NCI-H2227 treated with DMSO at 0.1 percent for 48 hours (cell line): ENCODE measurements at regions not wholly inside any gene's neighbourhood (a gene's known extent, or its start where the extent isn't known, plus 50 kb on each side); places are given as distances from the start of the nearest gene placed in this dataset.
"Not testable (repeated sequence)": the region's sequence is repeated elsewhere in the genome, so short reads cannot be mapped to it uniquely, and the experiment has no call there.

Experiments used
- DNase-seq: peaks from one replicate; lab custom pipeline; 2025; lab: John Stamatoyannopoulos, UW

DNA sequence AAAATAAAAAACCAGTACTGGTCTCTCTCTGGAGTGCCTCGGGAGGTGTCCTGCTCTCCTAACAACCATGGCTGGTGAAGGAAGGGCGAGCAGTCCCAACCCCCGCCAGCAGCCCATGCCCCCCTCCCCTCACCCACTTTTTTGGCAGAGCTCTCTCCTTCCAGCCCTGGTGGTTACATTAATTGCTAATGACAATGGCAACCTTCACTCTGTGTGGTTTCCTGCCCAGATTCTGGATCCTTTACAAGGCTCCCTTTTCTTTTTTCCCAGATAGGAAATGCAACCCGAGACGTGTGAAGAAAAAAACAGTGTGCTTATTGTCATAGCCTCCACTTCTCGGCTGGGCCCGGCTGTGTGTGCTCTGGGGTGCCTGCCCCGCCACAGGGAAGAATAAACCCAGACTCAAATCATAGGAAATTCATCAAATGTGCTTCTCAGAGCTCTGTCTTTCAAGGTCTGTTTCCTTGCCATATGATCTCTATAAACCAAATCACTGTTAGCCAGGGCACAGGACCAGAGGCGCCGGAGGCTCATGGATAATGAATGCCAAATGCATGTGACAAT lies 513.0 kb downstream of the SOX6 start:
- DNase-seq: peak; percentile 36

DNA sequence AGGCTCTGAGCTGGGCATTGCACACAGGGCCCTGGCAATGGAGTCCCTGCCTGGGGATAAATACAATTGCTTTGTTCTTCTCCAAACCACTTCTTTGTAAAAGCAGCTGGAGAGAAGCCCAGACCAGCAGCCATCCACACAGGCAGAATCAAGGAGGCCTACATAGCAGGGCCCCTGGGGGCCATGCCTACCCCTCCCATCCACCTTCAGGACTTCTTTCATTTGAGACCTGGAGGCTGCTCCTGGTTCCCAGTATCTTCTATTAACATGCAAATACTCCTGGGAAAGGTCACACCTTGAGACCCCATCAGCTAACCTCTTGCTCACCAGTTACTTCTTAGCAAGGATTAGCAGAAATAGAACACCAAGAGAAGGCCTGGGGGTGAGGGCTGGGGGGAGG lies 511.1 kb downstream of the SOX6 start:
- no peak for DNase-seq

DNA sequence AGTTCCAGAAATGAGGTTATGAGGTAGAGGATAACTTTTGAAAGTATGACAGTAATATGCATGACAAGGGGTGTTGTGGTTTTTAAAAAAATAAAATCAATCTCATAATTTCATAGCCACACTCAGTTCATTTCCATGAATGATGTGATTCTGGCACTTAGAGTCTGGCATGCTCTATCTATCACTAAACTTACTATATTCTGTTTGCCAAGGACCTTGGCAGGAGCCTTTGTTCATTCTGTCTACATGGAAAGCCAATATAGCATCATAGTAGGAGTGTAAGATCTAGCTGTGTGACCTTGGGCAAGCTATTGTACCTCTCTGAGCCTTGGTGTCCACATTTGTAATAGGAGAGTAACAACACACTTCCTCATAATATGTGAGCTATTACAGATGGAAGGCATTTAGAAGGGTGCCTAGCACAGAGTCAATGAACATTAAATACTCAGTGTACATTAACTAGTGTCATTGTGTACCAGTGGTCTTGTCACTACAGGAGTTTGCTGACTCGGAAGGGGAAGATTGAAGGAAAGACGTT lies 507.6 kb downstream of the SOX6 start:
- no peak for DNase-seq

DNA sequence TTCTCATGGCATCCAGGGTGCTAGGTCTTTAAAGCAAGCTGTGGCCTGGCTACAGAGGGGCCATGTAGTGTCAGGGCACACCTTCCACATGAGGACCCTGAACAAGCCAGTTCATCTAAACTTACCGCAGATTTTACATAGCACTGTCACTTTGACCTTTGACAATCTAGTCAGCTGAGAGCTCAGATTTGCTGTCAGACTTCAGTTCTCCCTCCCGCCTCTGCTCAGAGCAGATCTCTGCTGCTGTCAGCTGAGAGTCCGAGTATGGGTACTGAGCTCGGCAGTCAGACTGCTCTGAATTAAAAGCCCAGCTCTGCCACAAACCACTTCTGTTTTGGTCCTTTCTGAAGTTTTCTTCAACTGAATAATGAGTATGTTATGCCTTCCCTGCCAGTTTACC lies 507.1 kb downstream of the SOX6 start:
- DNase-seq: no peak

DNA sequence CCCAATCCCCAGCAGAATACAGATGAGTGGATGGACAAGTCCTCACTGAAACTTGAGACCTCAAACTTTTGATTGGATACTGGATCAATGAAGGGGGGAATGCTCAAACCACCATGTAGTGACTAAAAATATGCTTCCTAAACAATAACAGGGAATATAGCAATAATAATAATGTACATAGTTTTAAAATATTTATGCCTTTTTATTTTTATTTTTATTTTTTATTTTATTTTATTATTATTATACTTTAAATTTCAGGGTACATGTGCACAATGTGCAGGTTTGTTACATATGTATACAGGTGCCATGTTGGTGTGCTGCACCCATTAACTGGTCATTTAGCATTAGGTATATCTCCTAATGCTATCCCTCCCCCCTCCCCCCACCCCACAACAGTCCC lies 506.0 kb downstream of the SOX6 start:
- DNase-seq: not testable (repeated sequence)

DNA sequence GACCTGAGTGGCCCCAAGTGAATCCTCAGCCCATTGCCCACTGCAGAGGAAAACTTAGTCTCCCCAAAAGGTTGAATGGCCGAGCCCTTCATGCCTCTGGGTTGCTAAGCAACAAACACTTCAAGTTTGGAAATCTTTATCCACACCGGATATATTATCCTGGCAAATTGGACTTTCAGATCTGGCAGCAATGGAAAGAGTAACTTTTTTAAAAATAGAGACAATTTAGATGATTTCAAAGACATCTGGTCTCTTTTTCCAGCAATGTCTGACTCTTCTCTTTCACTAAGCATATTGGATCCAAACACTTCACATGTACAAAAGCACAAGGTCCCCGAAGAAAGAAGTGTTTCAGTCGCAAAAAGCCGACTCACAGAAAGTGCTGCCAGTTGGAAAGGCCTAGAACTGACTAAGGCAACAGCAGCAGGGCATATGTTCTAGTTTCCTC lies 505.3 kb downstream of the SOX6 start:
- no peak for DNase-seq

DNA sequence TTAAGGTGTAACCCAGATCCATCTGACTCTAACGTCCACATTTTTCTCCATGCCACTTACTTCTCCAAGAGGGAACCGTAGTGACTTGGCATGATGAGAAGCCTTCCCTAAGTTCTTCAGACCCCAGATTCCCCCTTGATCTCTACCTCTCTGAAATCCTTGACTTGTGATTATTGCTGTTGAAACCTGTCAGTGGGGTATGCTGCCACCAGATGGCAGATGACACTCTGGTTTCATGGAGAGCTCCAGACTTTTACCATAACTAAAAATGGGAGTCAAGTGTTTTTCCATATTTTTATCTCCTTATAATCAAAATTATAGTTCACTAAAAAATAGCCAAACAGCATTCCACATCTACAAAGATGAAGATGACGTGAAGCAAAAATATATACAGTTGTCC lies 504.2 kb downstream of the SOX6 start:
- no peak for DNase-seq

DNA sequence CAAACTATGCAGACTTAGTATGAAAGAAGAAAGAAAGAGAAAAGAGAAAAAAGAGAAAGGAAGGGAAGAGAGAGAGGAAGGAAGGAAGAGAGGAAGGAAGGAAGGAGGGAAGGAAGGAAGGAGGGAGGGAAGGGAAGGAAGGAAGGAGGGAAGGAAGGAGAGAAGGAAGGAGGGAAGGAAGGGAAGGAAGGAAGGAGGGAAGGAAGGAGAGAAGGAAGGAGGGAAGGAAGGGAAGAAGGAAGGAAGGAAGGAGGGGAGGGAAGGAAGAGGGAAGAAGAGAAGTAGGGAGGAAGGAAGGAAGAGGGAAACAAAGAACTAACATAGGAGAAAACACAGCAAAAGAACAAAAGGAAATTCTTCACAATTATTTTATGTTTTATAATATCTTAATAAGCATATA lies 502.1 kb downstream of the SOX6 start:
- no peak for DNase-seq

DNA sequence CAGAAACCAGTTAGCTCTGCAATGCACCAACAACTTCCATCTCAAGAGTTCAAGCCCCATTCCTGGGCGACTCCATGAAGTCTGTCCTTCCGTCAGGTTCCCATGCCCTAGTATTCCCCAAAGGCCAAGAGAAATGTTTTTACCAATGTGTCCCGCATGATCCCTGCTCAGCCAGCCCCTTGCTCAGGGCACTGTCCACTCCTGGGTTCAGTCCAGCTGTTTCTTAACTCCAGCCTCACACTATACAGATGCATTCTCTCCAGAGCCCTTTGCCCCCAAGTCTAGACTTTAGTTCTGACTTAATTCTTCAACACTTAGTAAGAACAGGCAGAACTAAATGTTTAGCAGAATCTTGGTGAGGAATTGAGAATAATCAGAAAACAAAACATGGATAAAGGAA lies 497.5 kb downstream of the SOX6 start:
- no peak for DNase-seq

DNA sequence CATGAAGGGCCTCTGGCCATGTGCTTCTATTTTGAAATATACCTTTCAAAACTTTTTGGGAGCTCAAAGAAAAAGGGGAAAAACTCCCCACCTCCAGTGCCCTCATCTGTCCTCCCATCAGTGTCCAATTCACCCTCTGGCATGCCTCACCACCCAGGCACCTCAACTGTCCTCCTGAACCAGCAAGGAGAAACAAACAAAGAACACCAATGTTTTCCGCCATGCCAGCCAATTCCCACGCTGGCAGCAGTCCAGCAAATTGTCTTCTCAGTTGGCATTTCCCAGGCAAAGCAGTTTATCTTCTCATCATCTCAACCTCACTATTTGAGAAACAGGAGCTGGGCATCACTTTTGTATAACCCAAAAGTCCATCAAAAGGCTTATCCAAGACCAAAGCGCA lies 496.9 kb downstream of the SOX6 start:
- no peak for DNase-seq

DNA sequence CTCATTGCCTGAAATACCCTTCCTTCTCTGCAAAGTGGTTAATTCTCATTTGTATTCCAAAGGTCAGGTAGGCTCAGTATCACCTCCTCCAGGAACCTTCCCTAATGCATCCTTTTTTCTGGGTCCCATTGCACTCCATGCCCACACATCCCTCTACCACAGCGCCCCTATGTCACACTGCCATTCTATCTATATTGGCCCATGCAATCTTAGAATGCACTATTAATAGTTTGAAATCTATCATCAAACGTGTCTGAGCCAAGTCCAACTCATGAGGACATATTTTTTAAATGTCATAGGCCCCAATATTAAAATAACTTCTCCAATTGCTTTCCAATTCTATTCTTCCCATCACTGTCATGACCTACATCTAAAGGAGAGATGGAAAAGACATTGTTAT lies 495.1 kb downstream of the SOX6 start:
- no peak for DNase-seq

DNA sequence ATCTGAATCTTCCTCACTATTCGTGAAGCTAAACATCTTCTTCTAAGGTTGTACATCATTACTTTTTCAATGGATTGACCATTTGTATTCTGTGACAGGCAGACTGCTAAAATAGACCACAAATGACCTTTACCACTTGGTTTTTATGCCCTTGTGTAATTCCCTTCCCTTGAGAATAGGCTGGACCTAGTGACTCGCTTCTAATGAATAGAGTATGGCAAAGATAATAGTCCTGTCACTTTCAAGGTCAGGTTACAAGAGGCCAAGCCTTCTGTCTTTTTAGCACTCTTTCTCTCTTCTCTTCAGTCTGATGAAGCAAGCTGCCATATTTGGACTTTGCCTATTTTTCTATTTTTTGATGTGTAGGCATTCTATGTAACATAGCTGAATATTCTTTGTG lies 492.9 kb downstream of the SOX6 start:
- DNase-seq: peak; percentile 51

DNA sequence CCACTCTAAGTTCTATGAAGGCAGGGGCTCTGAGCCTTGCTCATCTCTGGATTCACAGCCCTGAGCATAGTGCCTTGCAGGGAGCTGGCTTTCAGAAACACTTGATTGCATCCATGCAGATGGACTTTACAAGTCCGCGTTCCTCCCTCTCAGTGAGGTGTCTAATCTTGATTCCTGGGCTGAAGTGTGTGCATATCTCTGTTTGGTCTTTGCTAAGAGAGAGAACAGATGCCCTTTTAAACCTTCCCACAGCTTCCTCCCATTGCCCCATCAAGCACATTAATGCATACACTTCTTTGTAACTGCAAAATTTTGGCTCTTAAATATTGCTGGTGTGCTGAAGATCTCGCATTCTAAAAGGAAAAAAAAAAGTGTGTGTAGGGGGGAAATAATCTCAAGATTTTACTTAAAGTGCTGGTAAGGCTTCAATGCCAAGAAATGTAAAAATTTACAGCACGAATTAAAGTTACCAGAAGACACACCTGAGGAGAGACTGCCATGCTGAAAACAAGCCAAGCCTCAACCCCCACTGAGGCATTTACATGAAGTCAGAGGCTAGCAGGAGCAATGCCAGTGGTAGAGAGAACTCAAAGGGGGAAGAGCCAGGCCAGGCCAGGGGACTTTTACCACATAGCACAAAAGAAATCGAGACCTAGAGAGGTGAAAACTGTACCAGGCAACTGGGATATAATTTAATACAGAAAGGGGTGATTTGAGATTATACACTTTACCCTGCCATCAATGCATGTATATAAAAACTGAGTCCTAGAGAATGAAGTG lies 492.1 kb downstream of the SOX6 start:
- no peak for DNase-seq

DNA sequence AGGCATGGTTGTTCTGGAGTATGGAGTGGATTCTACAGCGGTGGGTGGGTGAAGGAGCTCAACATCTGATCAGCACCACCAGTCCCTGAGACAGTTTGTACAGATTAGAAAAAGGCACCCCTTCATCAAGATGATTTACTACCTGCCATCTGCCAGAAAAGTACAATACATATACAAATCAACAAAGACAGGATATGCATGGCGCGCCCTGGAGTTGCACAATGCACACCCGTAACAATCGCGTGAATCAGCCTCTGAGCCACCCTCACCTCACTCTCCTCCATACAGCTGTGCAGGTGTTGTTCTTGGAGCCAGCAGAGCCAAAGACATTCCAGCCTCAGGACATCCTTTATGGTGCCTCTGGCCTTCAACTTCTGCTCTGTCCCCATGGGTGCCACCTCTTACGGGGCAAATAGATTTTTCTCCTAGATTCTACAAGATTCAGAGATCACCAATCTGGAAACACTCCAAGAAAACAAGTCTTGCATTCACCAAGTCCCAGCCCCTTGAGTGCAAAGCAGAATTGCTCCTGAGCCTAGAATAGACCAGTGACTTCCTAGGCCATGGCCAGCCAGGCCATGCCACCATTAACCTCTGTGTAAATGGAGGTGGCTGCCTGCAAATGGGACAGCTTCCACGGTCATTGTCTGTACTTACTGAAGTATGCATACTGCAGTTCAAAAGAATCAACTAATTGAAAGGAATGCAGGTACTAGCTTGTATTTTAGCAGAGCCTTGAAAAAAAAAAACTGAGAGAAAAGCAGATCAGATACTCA lies 490.9 kb downstream of the SOX6 start:
- no peak for DNase-seq

DNA sequence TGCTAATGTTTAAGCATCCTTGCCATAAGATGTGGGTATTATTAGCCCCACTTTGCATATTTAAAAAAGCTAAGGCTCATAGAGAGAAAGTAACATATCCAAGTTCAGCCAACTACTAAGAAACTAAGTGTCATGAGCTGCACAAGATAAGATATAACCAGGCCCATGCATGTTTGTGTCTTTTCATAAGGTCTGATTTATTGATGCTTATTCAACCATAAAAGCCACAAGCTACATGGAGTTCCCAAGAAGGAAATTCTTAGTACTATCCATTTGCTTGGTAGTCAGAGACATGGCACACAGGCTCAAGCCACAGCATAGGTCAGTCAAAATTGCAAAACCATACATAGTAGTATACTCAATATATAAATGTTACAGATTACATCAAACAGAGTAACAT lies 488.5 kb downstream of the SOX6 start:
- DNase-seq: no peak

DNA sequence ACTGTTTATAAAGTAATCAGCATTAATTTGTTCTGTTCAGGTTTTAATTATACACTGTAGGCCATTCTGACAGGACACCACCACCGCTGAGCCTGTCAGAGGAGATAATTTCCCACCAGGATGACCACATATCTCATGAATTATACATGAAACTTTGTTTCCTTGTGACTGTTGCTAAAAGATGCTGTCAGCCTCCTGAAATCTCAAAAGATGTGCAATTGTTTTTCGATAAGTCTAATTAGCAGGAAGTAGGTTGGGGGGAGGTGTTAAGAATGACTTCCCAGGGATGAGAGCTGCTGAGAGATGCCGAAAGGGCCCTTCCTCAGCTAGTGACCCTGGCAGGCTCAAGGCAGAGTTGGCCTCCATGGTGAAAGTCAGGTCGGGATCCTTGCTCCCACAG lies 485.4 kb downstream of the SOX6 start:
- DNase-seq: no peak

DNA sequence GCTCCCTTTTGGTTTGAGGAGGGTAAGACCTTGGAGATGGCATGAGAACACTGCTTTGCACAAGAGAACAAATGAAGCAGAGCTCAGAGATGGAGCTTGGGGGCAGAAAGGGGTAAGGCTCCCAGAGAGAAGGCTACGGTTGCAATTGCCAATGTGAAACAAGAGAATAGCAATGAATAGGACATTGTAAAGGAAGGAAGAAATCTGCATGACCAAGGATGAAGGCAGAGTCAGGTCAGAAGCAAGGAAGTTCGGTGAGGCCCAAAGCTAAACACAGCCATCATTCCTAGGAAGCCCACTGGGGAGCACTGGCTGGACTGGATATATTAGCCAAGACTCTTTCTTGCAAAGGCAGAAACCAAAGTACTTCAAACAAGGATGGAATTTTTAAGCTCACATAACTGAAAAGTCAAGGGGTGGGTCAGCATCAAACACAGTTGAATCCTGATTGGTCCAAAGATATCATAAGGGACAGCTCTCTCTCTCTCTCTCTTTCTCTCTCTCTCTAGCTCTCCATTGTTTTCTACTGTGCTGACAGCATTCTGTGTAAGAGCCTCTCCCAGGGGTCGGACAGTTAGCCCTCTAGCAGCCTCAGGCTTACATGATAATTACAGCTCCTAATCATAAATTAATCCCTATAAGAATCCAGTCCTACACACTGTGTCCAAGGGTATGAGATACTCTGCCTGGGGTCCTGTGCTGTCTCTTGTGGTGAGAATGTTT lies 484.3 kb downstream of the SOX6 start:
- no peak for DNase-seq

DNA sequence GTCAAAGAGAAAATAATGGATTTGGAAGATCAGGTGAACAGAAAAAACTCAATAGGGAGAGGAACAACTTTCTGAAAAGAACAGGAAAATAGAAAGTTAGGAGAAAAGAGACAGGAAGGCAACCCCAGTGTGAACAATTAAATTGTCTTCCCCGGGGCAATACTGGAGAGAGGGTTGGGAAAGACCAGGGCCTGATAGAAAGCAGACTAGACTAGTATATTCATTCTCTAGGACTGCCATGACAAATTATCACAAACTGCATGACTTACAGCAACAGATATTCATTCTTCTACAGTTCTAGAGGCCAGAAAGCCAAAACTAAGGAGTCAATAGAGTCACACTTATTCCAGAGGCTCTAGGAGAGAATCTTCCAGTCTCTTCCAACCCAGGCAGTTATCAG lies 482.8 kb downstream of the SOX6 start:
- no peak for DNase-seq

DNA sequence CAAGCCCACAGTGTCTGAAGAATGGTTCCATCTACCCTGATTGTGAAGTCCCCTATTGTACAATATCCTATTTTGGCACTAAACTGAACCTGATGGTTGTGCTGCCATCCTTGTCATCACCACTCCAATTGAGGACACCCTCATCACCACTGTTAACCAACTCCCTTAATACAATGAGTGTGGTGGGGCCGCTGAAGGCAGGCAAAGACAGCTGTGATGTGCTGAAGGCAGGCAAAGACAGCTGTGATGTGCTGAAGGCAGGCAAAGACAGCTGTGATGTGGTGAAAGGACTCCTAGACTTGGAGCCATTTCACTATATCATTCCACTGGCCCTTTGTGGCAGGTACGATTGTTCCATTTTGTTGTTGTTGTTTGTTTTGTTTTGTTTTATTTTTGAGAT lies 481.6 kb downstream of the SOX6 start:
- no peak for DNase-seq

DNA sequence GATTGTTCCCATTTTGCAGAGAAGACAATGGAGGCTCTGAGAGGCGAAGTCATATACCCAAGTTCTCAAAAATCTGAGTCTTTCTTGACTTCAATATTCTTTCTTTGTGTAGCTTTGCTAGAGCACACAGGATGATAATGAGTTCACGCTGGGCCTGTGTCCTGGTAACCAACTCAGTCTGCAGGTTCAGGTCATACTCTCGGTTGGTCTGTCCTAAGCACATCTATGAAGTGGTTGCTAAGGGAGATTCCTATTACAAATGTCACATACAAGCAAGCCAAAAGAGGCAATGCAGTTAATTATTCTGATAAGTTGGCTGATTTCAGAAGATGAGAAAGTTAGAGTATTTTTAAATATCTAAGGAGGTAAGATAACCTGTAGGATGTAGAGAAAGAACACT lies 481.0 kb downstream of the SOX6 start:
- DNase-seq: no peak

DNA sequence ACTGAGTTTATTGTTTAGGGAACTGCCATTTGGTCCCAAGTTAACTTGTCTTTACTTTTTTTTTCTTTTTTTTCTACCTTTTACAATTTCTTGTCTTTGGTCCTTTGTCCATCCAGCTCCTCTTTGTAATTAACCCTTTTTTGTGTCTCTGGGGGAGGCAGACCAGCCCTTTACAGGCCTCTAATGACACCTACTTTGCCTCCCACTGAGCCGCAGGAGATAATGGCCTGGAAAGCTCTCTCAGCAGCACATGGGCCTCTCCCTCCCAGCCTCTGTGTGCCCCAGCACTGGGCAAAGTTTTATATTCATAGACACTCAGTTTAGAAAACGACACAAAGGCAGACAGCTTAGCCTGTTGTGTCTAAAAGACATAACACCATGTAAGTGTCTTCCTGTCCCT lies 480.4 kb downstream of the SOX6 start:
- DNase-seq: peak; percentile 71

DNA sequence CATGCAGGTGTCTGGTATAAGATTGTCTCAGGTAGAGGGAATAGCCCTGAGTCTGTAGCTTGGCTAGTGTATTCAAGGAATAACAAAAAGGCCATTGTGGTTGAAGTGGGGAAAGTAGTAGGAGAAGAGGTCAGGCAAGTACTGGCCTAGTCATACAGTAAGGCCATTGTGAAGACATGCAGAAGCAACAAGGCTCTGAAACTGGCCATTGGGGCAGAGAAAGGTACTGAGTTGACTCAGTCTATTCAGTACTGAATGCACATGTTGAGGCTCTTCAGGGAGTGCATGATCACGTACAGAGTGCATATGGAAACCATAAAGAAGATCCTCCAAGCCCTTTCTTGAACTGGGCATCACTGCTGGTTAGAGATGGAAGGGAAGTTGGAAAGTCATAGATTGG lies 477.6 kb downstream of the SOX6 start:
- DNase-seq: no peak
